GM18505 (cell line): ENCODE measurements at regions not wholly inside any gene's neighbourhood (a gene's known extent, or its start where the extent isn't known, plus 50 kb on each side); places are given as distances from the start of the nearest gene placed in this dataset.

Source experiments
- ATAC-seq: cut with Tn5 transposase; IDR thresholded peaks from one replicate; pipeline ENCODE4 v1.9.1; 2021; ENCODE audit not compliant: unreplicated experiment
- POLR2A ChIP-seq: IDR thresholded peaks from 4 replicates; pipeline ENCODE4 v1.6.1; 2011; ENCODE audit warnings: borderline replicate concordance; ENCODE audit not compliant: insufficient read depth, insufficient read length; ENCODE audit errors: extremely low read depth

- no peak for TF ChIP-seq POLR2A
Measured at GRCh38 chr17:71656964-71657858, 463.6 kb upstream of the SOX9 start.

GRCh38 chr17:71658996-71659395 is 461.8 kb upstream of the SOX9 start:
- no peak for TF ChIP-seq POLR2A
- no peak for ATAC-seq

More at GRCh38 chr17:71656964-71657858, 463.6 kb upstream of the SOX9 start:
- no peak for ATAC-seq

- ATAC-seq: no peak
- no peak for TF ChIP-seq POLR2A
Measured at GRCh38 chr17:71664861-71665260, 456.0 kb upstream of the SOX9 start.

- TF ChIP-seq POLR2A: no peak
- no peak for ATAC-seq
Measured at GRCh38 chr17:71666047-71666446, 454.8 kb upstream of the SOX9 start.

- no peak for TF ChIP-seq POLR2A
- no peak for ATAC-seq
Measured at GRCh38 chr17:71667661-71668060, 453.2 kb upstream of the SOX9 start.

GRCh38 chr17:71668807-71669206 is 452.0 kb upstream of the SOX9 start:
- TF ChIP-seq POLR2A: no peak
- no peak for ATAC-seq

- ATAC-seq: no peak
- TF ChIP-seq POLR2A: no peak
Measured at GRCh38 chr17:71677439-71677838, 443.4 kb upstream of the SOX9 start.

DNA sequence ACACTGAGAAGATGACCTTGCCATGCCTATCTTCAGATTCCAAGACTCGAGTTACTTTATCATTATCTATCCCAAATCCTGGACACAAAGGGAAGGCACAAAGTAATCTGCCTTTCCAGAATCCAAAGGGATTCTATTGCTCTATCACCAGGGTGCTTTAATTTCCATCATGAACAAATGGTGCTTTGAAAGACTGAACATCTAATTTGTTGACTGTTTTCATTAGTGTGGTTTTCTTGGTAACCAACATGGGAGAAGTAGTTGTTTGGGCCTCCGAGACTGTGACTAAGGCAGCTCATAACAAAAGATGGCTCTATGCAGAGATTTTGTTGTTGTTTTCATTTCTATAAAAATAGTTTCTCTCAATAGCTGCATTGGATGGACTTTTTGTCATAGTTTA is 441.0 kb upstream of the SOX9 start:
- TF ChIP-seq POLR2A: no peak
- ATAC-seq: no peak

- no peak for ATAC-seq
- TF ChIP-seq POLR2A: no peak
Measured at GRCh38 chr17:71681427-71682173, 439.2 kb upstream of the SOX9 start.

GRCh38 chr17:71682174-71682494 is 438.7 kb upstream of the SOX9 start:
- TF ChIP-seq POLR2A: no peak
- ATAC-seq: no peak

DNA sequence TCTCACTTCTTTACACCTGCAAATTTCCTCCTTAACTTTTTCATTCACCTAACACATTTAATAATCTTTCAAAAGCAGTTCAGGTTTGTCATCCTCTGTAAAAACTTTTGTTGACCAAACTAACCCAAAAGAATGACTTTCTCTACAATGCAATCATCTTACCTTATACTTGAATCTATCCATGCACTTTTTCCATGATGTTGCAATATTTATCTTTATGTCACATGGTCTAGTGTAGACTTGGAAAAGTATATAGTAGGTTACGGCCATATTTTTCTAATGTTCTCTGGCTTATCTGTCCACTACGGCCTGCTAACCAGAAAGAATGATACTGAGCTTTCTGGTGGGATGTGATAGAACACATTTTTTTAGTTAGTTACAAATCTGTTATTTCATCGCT is 431.0 kb upstream of the SOX9 start:
- no peak for TF ChIP-seq POLR2A

DNA sequence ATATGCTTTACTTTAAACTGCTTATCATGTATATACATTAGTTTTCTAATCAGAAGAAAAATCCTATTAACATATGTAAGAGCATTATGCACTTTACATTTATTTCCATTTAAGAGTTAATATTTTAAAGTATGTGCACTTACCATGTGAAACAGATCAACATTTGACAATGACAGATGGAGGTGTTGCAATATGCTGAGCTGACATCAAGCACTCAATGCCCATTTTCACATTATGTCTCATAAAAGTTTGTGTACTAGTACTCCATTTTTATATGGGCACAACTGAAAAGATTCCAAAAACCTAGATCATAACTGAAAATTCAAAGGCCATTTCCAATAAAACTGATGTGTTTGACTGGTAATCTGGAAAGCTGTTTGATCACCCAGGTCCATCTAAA is 420.9 kb upstream of the SOX9 start:
- TF ChIP-seq POLR2A: no peak
- no peak for ATAC-seq

More for the DNA sequence above, 431.0 kb upstream of the SOX9 start:
- ATAC-seq: no peak

- no peak for ATAC-seq
- TF ChIP-seq POLR2A: no peak
Measured at GRCh38 chr17:71703701-71704100, 417.1 kb upstream of the SOX9 start.
